Tibial nerve (tissue), 4 donors: ENCODE measurements at regions not wholly inside any gene's neighbourhood (a gene's known extent, or its start where the extent isn't known, plus 50 kb on each side); places are given as distances from the start of the nearest gene placed in this dataset.

Source experiments
- DNase-seq, 2 donors: peaks; one replicate each; pipeline ENCODE4 v3.0.0-alpha.2; 2019; ENCODE audit warnings: low spot score in 2 of 2
- H3K27ac ChIP-seq, 4 donors: fragments of 200-600 bp; sonication (generic) in 3 of 4; one replicate each; pipeline ENCODE4 v1.5.1; 2017 to 2019; ENCODE audit warnings: mild to moderate bottlenecking in 1 of 4
- H3K27me3 ChIP-seq, 2 donors: fragments of 200-600 bp; sonication (generic) in 1 of 2; one replicate each; pipeline versions ENCODE4 v1.5.1 to v1.6.0; 2017 to 2019
- H3K36me3 ChIP-seq, 3 donors: fragments of 200-600 bp; sonication (generic); one replicate each; pipeline ENCODE4 v1.5.1; 2018 to 2019
- H3K4me1 ChIP-seq, 4 donors: fragments of 200-600 bp; sonication (generic) in 3 of 4; one replicate each; pipeline ENCODE4 v1.5.1; 2017 to 2019
- H3K4me3 ChIP-seq, 4 donors: fragments of 200-600 bp; sonication (generic) in 3 of 4; one replicate each; pipeline ENCODE4 v1.5.1; 2017 to 2019; ENCODE audit warnings: mild to moderate bottlenecking in 1 of 4, moderate library complexity in 1 of 4
- H3K9me3 ChIP-seq, 4 donors: fragments of 200-600 bp; sonication (generic) in 3 of 4; one replicate each; pipeline ENCODE4 v1.5.1; 2017 to 2019
- EP300 ChIP-seq, 2 donors: sonication (generic); formaldehyde crosslinking; IDR thresholded peaks; one replicate each; pipeline ENCODE4 v1.6.1; 2017; ENCODE audit warnings: antibody characterized with exemption in 2 of 2, mild to moderate bottlenecking in 1 of 2
- POLR2A ChIP-seq, 2 donors: fragments of 450-650 bp; IDR thresholded peaks; one replicate each; pipeline ENCODE4 v1.6.1; 2017; ENCODE audit warnings: antibody characterized with exemption in 2 of 2, mild to moderate bottlenecking in 2 of 2, moderate library complexity in 2 of 2
- WGBS, 2 donors: methylation state at CpG; one replicate each; pipeline ENCODE4 v1.1.5; 2018; 5-methylcytosine and 5-hydroxymethylcytosine counted together
- TF ChIP-seq, protein P1 (sequence below), 5 experiments: fragments of 200-600 bp in 3 of 5; fragments of 450-650 bp in 2 of 5; sonication (generic) in 3 of 5; IDR thresholded peaks; one replicate each; pipeline ENCODE4 v1.5.1; 2016 to 2019; ENCODE audit warnings: antibody characterized with exemption in 5 of 5, mild to moderate bottlenecking in 3 of 5, moderate library complexity in 2 of 5

DNA sequence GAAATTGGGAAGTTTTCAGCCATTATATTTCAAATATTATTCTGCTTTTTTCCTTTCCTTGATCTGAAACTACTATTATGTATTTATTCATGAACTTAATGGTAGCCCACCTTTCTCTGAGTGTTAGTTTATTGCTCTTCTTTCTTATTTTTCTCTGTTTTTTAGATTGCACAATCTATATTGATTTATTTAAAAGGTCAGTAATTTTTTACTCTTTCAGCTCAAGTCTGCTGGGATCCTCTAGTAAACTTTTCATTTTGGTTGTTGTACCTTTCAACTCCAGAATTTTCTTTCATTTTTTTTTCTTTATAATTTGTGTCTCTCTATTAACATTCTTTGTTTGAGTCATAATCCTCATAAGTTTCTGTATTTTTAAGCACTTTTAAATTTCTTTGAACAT is 529.4 kb upstream of the POT1 start:
- no peak overlapping the region for H3K27ac ChIP-seq
- H3K9me3 ChIP-seq: peaks cover 0 to 31% (median 6%) of the 10 kb centered on the region in 4 donors
- H3K4me3 ChIP-seq: no peak overlapping the region
- DNase-seq: no peak
- TF ChIP-seq, protein P1, sequence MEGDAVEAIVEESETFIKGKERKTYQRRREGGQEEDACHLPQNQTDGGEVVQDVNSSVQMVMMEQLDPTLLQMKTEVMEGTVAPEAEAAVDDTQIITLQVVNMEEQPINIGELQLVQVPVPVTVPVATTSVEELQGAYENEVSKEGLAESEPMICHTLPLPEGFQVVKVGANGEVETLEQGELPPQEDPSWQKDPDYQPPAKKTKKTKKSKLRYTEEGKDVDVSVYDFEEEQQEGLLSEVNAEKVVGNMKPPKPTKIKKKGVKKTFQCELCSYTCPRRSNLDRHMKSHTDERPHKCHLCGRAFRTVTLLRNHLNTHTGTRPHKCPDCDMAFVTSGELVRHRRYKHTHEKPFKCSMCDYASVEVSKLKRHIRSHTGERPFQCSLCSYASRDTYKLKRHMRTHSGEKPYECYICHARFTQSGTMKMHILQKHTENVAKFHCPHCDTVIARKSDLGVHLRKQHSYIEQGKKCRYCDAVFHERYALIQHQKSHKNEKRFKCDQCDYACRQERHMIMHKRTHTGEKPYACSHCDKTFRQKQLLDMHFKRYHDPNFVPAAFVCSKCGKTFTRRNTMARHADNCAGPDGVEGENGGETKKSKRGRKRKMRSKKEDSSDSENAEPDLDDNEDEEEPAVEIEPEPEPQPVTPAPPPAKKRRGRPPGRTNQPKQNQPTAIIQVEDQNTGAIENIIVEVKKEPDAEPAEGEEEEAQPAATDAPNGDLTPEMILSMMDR (IDR thresholded peaks at IDR 0.05): no peak
- TF ChIP-seq POLR2A (IDR thresholded peaks at IDR 0.05): no peak
- TF ChIP-seq EP300 (IDR thresholded peaks at IDR 0.05): no peak
- no peaks in the 10 kb centered on the region for H3K4me1 ChIP-seq
- no peaks in the 10 kb centered on the region for H3K36me3 ChIP-seq
- no peaks in the 10 kb centered on the region for H3K27me3 ChIP-seq

DNA sequence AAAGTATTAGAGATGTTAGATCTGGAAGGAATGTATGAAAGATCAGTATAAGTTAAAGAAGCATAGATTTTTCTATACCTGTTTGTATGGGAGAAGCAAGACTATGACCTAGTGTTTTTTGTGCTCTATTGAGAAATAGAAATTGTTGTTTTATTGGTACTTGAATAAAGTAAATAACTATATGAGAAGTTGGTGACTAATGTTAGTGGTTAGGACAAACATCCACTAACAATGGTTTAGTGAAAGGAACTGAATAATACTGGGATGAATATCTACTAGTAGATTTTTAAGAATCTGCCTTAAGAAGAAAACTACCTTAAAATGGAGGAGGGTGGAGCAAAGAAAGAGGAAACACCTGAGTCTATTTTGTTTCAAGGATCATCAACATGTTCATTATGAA is 521.1 kb upstream of the POT1 start:
- Histone ChIP-seq H3K4me1 (no peaks in the 10 kb centered on the region), H3K27me3 (no peaks in the 10 kb centered on the region), H3K9me3 (no peaks in the 10 kb centered on the region), H3K36me3 (no peaks in the 10 kb centered on the region), H3K27ac (no peak overlapping the region), H3K4me3 (no peak overlapping the region)
- TF ChIP-seq EP300 (IDR thresholded peaks at IDR 0.05) (no peak), POLR2A (IDR thresholded peaks at IDR 0.05) (no peak)
- TF ChIP-seq, protein P1 (IDR thresholded peaks at IDR 0.05): no peak
- DNase-seq: no peak

DNA sequence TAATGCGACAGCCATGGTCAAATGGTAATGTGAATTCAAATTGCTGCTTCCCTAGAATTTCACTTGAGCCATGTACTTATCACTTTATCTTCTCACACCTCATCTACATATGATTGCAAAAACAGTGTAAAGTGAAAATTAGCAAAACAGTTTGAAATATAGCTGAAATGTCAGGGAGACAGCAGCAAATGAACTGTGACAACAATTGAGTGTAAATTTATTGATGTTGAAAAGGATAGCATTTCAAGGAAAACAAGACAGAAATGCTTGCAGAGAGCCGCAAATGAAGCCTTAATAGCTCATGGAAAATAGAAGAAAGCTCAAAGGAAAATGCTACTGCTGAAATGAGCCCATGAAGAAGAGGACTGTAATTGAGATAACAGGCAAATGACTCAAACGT is 516.2 kb upstream of the POT1 start:
- Histone ChIP-seq H3K36me3 (no peaks in the 10 kb centered on the region), H3K27ac (no peak overlapping the region), H3K4me3 (no peak overlapping the region), H3K27me3 (no peaks in the 10 kb centered on the region), H3K4me1 (no peaks in the 10 kb centered on the region), H3K9me3 (no peaks in the 10 kb centered on the region)
- 62 to 73% methylated on average over 3 of the region's 3 CpGs for WGBS, 2 donors
- TF ChIP-seq, protein P1 (IDR thresholded peaks at IDR 0.05): no peak
- TF ChIP-seq POLR2A (IDR thresholded peaks at IDR 0.05): no peak
- DNase-seq: no peak

DNA sequence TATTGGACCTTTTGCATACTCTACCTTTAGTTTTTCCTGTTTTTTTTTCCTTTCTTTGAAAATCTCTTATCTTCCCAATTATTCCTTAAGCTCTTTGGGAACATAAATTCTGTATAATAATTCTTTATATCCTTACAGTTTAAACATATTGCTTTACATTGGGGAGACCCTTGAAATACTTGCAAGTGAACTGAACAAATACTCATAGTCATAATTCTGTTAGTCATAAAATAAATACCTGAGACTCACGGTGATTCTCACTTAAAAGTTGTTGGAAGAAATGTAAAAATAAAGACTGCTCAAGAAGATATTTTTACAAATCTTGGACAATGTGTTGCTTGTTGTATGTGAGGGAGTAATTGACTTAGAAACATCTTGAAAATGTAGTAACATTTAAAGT is 515.2 kb upstream of the POT1 start:
- no peak overlapping the region for H3K27ac ChIP-seq
- H3K36me3 ChIP-seq: no peaks in the 10 kb centered on the region
- TF ChIP-seq EP300 (IDR thresholded peaks at IDR 0.05) (no peak), POLR2A (IDR thresholded peaks at IDR 0.05) (no peak)
- TF ChIP-seq, protein P1 (IDR thresholded peaks at IDR 0.05): no peak
- H3K27me3 ChIP-seq: no peaks in the 10 kb centered on the region
- whole genome bisulfite sequencing, 2 donors: 51 to 56% methylated on average over 1 of the region's 1 CpG
- no peaks in the 10 kb centered on the region for H3K9me3 ChIP-seq
- no peak for DNase-seq
- no peak overlapping the region for H3K4me3 ChIP-seq
- no peaks in the 10 kb centered on the region for H3K4me1 ChIP-seq

DNA sequence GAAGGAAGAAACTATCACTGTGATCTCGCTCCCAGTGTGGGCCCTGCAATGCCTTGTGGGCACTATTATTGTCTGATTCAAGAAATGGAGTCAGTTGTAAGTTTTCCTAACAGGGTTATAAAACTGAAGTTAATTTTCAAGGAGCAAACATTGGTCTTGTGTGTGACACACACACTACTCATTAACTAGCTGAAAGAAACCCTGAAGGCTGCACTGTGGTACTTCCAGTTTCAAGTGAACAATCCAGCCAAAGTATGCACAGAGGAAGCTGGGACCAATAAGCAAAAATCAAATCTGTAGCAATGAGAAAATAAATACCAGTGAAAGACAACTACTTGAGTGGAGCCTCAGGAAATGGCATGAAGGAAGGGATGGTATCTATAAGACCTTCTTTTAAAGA is 506.6 kb upstream of the POT1 start:
- DNase-seq: no peak
- Histone ChIP-seq H3K9me3 (no peaks in the 10 kb centered on the region), H3K36me3 (no peaks in the 10 kb centered on the region), H3K4me3 (no peak overlapping the region), H3K27ac (no peak overlapping the region), H3K27me3 (no peaks in the 10 kb centered on the region), H3K4me1 (no peaks in the 10 kb centered on the region)
- TF ChIP-seq POLR2A (IDR thresholded peaks at IDR 0.05) (no peak), EP300 (IDR thresholded peaks at IDR 0.05) (no peak)
- TF ChIP-seq, protein P1 (IDR thresholded peaks at IDR 0.05): no peak
- WGBS, 2 donors: 86 to 93% methylated on average over 1 of the region's 1 CpG
